Kidney (tissue), 13 donors: ENCODE measurements at regions not wholly inside any gene's neighbourhood (a gene's known extent, or its start where the extent isn't known, plus 50 kb on each side); places are given as distances from the start of the nearest gene placed in this dataset.

Experiments used
- DNase-seq, 5 donors: peaks; one replicate each; pipeline ENCODE4 v3.0.0-alpha.2; 2013 to 2020
- FAIRE-seq: peaks from 2 replicates; lab custom pipeline; 2012; peaks lifted over from hg19 to GRCh38; lab: Jason Lieb, UNC
- H3K27ac ChIP-seq, 2 donors: one replicate each; pipeline ENCODE4 v1.7.0; 2013; ENCODE audit warnings: low read depth in 2 of 2, low read length in 2 of 2, inconsistent platforms in 1 of 2
- H3K27me3 ChIP-seq: one replicate; pipeline ENCODE4 v1.7.1; 2013; ENCODE audit warnings: low read length, inconsistent platforms; ENCODE audit not compliant: control insufficient read depth, insufficient read depth
- H3K36me3 ChIP-seq, 3 donors: one replicate each; pipeline versions ENCODE4 v1.7.0 to v1.7.1; 2013; ENCODE audit warnings: low read length in 3 of 3, control low read depth in 1 of 3, inconsistent platforms in 1 of 3; ENCODE audit not compliant: insufficient read depth in 3 of 3, control insufficient read depth in 2 of 3
- H3K4me1 ChIP-seq, 3 donors: one replicate each; pipeline versions ENCODE4 v1.7.0 to v1.7.1; 2013; ENCODE audit warnings: low read length in 3 of 3, inconsistent platforms in 1 of 3, low read depth in 1 of 3; ENCODE audit not compliant: control insufficient read depth in 2 of 3, insufficient read depth in 2 of 3
- H3K4me3 ChIP-seq, 3 donors: one replicate each; pipeline versions ENCODE4 v1.7.0 to v1.8.1; 2013; ENCODE audit warnings: low read length in 3 of 3, control low read depth in 1 of 3, inconsistent platforms in 1 of 3
- H3K9ac ChIP-seq, 3 donors: one replicate each; pipeline versions ENCODE4 v1.7.0 to v1.7.1; 2013; ENCODE audit warnings: low read length in 3 of 3, control low read depth in 1 of 3, inconsistent platforms in 1 of 3
- H3K9me3 ChIP-seq, 3 donors: one replicate each; pipeline versions ENCODE4 v1.7.0 to v1.7.1; 2013; ENCODE audit warnings: low read length in 3 of 3, control low read depth in 1 of 3, inconsistent platforms in 1 of 3; ENCODE audit not compliant: control insufficient read depth in 2 of 3, insufficient read depth in 1 of 3
- CTCF ChIP-seq: IDR thresholded peaks from 3 replicates; pipeline ENCODE4 v1.5.1; 2012; ENCODE audit warnings: mild to moderate bottlenecking, moderate library complexity, borderline replicate concordance; ENCODE audit not compliant: insufficient read depth; ENCODE audit errors: extremely low read depth
- intact Hi-C: fragments of 100-400 bp; cut with DNase I; formaldehyde crosslinking; loops from one replicate; pipeline ENCODE4 v1.11.1; 2022
- donor health status: control.
- donor health status: control.
- donor health status: control.
- donor health status: control.
- donor health status: control.
- donor health status: DM: yes; HTN: yes; CAD: no.
- donor health status: Normal renal cell carcinoma (clear cell type).

- no peaks in the 10 kb centered on the region for H3K4me1 ChIP-seq
- H3K36me3 ChIP-seq = no peaks in the 10 kb centered on the region
- no peak for TF ChIP-seq CTCF
- intact Hi-C loops = no loop called here
- no peak overlapping the region for H3K9ac ChIP-seq
- no peak for FAIRE-seq
- no peak overlapping the region for H3K27ac ChIP-seq
- H3K27me3 ChIP-seq = no peaks in the 10 kb centered on the region
- no peak for DNase-seq
- H3K9me3 ChIP-seq = no peaks in the 10 kb centered on the region
- H3K4me3 ChIP-seq = no peak overlapping the region
These were observed 413.2 kb downstream of the SHISA9 start for GRCh38 chr16:13314633-13315032.

DNA sequence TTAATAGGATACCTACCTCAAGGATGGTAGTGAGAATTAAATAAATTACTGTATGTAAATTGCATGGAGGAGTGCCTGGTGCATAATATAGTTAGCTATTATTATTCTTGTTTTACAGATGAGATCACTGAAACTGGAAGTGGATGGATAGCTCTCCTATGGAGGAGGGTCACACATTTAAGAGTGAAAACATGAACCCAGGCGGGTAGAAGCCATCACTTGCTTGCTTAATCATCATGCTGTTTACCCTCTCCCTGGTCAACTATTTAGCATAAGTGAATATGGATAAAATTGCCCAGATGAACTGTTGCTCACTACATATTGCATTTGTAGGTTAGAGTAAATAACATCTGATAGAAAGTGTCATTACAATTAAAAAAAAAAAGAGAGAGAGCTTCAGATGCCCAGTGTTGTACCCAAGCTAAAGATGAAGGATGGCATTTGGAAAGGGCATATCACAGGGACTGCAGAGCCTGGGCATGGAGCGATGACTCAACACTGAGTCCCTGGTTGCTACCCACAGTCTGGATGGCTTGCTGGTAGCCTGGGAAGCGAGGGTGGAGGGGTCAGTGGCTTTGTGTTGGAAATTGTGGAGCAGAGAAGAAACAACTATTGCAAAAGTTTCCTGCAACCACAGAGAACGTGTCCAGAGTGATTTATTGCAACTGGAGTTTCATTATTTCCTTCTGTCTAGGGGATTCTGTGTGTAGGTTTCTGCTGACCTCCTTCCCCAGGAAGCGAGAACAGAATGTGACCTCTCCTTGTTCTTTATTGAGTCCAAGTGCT is 414.4 kb downstream of the SHISA9 start:
- H3K4me1 ChIP-seq = no peaks in the 10 kb centered on the region
- H3K9ac ChIP-seq = no peak overlapping the region
- no peaks in the 10 kb centered on the region for H3K9me3 ChIP-seq
- no peaks in the 10 kb centered on the region for H3K36me3 ChIP-seq
- no peak overlapping the region for H3K27ac ChIP-seq
- H3K4me3 ChIP-seq = no peak overlapping the region
- TF ChIP-seq CTCF = no peak
- no peaks in the 10 kb centered on the region for H3K27me3 ChIP-seq
- no peak for FAIRE-seq
- no peak for DNase-seq
- intact Hi-C loops = no loop called here

GRCh38 chr16:13322336-13322735 is 420.9 kb downstream of the SHISA9 start:
- H3K27me3 ChIP-seq = no peaks in the 10 kb centered on the region
- no peaks in the 10 kb centered on the region for H3K9me3 ChIP-seq
- no peaks in the 10 kb centered on the region for H3K36me3 ChIP-seq
- no peaks in the 10 kb centered on the region for H3K4me1 ChIP-seq
- TF ChIP-seq CTCF = no peak
- H3K9ac ChIP-seq = no peak overlapping the region
- H3K27ac ChIP-seq = no peak overlapping the region
- intact Hi-C loops = no loop called here
- H3K4me3 ChIP-seq = no peak overlapping the region
- FAIRE-seq (no peak), DNase-seq (no peak)
